ENCODE measurements at regions not wholly inside any gene's neighbourhood (a gene's known extent, or its start where the extent isn't known, plus 50 kb on each side); places are given as distances from the start of the nearest gene placed in this dataset.

DNA sequence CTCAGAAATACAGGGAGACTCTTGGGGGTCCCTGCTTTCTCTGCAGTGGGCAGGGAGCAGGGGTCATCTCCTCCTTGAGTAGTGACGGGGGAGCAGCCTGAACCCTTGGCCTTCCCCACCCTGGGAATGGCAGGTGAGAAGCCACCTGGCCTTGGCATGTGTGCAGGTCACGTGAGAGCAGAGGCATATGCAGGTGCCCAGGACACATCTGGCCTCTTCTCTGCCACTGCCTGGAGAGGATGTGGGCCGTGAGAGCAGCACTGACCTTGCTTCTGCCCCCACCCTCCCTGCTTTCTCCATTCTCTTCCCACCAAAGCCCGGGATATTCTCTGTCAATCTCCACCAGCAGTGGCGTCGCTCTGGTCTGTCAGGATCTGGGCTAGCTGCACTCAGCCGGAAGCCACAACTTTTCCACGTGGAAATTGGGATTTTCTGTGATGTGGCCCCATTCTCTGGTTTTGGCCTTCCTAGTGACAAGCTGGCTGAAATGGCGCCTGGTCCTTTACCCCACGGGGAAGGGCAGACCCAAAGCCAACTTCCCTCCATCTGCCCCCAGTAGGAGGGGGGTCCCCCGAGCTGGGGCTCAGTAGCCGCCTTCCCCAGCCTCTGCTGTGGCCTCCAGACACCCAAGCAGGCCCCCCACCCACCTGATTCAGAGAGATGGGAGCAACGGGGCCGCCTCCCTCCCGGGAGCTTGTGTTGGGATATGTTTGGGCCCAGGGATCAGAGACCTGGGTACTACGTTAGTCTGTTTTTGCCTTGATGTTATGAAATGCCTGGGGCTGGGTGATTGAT, 70.4 kb upstream of the FCN1 start:
- no peak for DNase-seq

GRCh38 chr9:134988706-134989105, 71.0 kb upstream of the FCN1 start:
- DNase-seq, result no peak

DNA sequence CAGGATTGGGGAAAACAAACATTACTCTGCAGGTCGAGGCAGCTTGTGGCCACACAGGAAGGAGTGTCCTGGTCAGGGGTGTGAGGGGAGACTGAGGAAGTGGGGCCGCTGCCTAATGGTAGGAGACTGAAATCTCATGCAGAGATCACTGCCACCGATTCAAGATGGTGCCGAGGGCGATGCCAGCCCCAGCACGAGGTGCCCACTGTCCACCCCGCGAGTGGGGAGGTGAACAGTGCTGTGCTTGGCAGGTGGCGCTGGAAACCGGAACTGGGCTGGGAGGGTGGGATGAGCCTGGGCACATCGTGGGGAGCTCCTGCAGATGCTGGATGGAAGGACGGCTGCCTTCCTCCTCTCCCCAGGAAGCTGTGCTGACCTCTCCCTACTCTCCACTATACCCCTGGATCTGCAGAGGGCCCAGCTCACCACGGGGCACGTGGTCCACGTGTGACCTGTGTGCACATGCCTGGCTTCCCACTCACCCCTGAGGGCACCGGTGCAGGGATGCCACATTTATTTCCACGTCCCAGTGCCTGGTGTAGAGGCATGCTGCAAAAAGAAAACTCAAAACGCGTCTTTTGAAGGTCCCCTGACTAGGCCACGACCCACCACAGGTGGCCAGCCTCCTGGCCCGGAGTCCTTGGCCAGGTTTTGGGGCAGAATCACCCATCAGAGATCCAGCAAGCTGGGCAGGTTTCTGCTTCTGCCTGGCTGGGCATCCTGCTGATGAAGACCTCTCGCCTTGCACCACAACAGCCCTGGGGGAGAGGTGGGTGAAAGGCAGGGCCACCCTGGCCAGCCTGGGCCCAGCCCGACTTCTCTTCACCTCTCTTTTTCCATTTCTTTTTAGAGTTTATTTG, 71.7 kb upstream of the FCN1 start:
- DNase-seq, result no peak

GRCh38 chr9:134991808-134992754, 74.4 kb upstream of the FCN1 start:
- DNase-seq, result no peak

DNA sequence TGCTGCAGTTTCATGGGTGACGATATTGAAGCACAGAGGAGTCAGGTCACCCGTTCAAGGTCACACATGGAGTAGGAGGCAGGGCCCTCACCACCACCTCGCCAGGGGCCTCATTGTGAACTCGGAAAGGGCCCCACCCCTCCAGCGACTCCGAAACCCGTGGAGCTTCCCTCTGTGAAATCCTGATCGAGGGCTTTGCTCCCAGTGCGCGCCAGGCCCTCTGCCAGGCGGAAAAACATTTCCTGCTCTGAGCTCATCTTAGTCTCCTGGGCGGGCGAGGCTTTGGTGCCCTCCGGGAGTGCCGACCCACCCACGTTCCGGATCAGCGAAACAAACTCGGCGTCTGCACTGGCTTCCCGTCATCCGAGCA, 75.0 kb upstream of the FCN1 start:
- DNase-seq, result no peak

GRCh38 chr9:134993416-134993815, 75.7 kb upstream of the FCN1 start:
- DNase-seq, result no peak

DNA sequence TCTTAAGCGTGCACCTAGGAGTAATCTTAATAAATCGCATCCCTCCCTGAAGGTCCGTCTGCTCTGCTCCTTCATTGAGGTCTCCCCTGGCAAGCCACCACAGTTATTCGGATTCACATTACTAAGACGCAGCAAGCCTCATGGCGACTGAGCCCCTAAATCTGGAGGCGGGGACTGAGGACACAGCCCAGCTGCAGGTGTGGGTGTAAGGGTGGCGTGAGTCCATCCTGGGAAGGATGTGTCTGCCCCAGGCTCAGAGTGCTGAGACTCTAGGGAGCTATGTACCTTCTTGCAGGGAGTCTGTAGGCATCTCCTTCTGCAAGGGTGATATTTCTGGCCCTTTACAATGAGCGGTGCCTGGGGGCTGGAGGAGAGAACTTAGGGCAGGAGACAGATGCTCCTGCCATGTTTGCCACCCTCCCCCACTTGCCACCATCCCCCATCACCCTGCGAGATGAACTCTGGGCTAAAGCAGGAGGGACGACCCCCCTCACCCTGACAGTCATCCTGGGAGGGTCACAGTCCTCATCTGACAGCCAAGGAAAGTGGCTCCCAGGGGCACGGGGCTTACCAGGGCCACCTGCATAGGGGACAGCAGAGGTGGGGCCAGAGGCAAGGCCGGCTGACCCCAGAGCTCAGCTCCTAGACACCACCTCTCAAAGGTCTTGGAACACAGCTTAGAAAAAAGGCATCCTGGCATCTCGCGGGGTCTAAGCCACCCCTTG, 76.4 kb upstream of the FCN1 start:
- DNase-seq, result no peak

DNA sequence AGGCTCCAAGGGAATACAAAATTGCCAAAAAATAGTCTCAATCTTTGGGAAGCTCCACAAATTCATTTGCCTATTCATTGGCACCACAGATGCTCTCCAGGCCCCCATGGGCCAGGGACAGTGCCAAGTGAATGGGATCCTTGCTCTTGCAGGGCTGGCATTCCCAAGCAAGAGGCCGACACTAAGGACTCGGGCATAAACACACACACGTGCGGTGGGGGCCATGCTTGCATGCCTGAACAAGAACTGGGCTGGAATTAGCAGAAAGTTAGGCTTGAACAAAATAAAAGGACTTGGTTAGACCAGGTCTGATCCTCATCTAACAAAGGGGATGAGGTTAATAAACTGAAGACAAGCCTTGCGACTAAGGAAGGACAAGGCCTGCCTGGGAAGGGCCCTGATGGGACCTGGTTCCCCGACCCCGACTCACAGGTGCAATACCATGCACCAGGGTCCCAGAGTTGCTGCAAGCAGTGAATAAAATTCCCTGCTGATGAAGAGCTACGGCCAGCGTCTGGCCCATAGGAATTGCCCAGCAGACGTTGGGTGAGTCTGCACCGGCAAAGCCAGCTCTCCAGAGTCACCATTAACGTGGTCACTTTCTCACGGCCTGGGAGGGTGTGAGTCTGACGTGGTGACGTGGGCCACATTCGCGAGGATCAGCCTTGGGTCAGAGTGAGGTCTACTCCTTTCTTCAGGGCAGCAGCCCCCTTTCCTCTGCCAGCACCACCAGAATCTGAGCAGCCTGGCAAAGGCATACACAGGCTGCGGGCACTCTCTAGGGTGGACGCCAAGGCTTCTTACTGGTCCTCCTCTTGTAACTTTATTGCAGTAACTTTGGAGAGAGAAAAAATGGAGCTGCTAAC, 77.4 kb upstream of the FCN1 start:
- DNase-seq, result no peak

DNA sequence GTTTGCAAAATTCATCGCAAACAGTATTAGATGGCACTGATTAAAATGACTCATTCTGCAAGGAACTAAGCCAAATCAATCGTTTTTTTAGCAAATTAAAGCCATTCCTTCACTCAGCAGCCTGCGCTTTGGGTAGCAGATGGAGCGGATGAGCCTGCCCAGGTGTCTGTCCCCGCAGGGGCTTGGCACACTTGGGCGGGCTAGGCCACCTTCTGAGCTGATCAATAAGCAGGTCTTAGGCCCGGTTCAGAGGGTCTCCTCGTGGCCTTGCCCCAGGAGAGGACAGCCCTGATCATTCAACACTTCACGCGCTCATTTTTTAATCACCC, 78.0 kb upstream of the FCN1 start:
- no peak for DNase-seq

DNA sequence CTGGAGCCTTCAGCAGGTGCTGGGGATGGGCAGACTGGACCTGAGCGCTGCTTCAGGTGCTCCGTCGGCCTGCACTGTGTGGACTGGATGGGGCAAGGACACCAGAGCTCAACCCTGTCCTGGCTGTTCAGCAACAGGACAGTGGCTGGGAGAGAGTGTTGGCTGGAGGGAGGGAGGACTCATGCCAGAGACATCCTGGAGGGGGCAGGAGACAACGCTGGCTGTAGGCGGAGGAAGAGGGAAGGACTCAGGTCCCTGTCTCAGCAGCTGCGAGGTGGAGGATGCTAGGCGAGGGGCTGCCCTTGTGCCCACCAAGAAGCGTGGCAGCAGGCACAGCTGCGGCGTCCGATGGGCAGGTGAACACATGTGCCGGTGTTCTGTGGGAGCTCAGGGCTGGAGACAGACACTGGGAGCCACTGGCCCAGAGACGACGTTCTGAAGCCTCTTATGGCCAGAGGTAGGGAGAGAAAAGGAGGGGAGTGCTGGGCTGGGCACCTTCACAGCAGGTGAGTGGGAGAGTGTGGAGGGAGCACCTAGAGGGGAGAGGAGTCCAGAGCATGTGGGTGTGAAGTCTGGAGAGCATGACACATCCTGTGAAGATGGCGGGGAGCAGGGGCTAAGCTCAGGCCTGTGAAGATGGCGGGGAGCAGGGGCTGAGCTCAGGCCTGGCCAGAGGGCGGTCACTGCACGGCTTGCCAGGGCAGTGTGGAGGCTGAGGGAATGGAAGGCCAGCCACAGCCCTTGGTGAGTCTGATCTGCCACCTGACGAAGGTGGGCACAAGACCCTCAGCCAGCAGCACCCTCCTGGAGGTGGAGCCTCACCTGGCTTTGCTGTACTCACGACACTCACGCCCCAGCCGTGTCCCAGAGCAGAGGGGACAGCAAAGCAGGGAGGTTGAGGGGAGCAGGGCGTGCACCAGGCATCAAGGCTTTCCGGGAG, 79.1 kb upstream of the FCN1 start:
- no peak for DNase-seq

DNA sequence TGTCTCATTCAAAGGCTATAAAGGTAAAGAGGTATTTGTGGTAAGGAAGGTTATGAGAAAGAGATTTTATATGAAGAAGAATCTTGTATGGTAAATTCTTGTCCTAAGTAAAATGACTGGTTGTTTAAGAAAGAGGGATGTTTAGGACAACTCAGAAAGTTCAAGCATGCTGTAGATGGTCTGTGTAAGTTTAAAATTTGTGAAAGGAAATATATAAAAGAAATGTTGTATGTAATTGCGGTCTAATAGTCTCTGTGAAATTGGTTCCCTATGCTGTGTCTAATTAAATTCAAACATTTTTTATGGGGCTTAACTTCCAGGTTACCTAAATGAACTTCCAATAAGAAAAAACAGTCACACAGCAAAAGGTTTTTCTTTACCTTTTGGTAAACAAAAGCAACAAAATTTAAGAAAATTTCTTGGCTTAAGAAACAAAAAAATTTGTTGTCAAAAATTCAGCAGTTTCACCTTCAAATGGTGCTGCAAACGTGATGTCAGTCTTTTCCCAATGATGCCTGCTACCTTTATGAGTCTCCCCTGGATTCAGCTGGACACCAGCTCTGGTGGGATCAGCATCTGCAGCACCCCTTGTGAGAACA, 83.0 kb upstream of the FCN1 start:
- no peak for DNase-seq

GRCh38 chr9:135001526-135001925, 83.8 kb upstream of the FCN1 start:
- DNase-seq, result no peak

DNA sequence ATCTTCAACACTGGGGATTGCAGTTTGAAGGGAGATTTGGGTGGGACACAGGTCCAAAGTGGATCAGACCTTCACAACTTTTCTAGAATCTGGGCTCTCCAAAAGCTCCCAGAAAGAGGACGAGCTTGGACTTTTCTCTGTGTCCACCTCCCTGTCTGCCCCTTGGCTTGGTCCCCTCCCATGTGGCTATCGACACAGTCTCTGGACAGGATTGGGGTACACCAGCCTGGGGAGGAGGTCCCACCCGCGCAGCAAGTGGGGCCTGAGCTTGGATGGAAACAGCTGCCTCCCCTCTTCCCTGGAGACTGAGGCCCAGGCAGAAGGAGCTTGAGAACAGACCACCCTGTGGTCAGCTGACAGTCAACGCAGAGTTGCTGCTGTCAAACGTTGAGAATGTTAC, 84.6 kb upstream of the FCN1 start:
- DNase-seq, result no peak

- DNase-seq, result no peak
Measured at GRCh38 chr9:135002802-135003201, 84.7 kb upstream of the OLFM1 start.

DNA sequence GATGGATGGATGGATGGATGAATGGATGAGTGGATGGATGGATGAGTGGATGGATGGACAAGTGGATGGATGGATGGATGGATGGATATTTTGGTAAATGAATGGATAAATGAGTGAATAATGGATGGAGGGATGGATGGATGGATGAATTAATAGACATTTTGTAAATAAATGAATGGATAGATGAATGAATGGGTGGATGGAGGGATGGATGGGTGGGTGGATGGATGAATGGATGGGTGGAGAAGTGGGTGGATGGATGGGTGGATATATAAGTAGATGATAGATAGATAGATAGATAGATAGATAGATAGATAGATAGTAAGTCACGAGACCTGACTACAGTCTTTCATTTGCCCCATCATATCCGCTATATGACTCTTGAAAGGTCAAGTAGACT, 82.7 kb upstream of the OLFM1 start:
- no peak for DNase-seq

DNA sequence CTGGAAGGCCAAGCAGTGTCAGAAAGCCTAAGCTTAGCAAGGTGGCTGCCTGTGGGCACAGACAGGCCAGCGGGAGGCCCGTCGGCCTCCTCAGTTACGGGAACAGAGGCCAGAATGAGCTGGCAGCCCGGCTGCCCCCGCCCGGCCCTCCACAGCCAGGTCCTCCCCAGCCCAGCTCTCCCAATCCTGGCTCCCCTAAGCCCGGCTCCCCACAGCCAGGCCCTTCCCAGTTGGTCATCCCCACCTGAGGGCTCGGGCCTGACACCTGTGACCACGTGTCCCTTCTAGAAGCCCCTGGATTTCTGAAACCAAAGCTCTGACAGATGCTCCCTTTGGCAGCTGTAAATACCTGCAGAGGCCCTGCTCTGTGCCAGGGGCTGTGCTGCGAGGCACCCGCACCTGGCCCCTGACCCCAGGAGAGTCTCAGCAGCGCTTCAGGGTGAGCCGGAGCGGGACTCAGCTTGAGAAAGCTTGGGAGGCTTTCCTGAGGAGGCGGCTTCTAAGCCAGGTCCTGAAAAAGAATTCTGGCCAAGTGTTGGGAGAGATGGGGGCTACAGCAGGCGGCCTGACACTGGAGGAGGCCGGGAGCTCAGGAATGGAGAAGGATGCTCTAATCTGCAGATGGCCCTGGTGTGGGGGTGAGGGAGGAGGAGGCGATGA, 80.4 kb upstream of the OLFM1 start:
- DNase-seq, result no peak

GRCh38 chr9:135007601-135008000, 79.9 kb upstream of the OLFM1 start:
- DNase-seq, result no peak

DNA sequence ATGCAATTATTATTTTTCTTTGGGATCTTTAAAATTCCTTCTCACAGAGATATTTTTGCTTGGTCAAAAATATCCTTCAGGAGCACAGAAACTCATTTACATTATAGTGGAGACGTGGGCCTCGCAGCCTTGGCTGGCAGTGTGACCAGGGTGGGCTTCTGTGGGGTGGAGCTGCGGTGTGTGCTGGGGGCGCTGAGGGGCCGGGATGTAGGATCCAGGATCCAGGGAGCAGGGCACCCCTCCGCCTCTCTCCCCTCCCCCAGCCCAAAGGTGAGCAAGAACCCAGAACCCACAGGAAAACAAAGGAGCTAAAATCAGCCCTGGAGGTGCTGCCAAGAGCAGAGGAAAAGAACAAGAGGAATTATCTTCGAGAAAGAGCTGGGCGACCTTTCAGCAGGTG, 79.1 kb upstream of the OLFM1 start:
- no peak for DNase-seq

GRCh38 chr9:135009051-135009560, 78.4 kb upstream of the OLFM1 start:
- no peak for DNase-seq
